Right lobe of liver (tissue), 4 donors: ENCODE measurements at regions not wholly inside any gene's neighbourhood (a gene's known extent, or its start where the extent isn't known, plus 50 kb on each side); places are given as distances from the start of the nearest gene placed in this dataset.

ENCODE experiments used
- CTCF ChIP-seq, 4 donors: fragments of 200-600 bp in 3 of 4; fragments of 450-650 bp in 1 of 4; IDR thresholded peaks; one replicate each; pipeline versions ENCODE4 v1.5.1 to v1.8.0; 2016 to 2022; ENCODE audit warnings: antibody characterized with exemption in 4 of 4, mild to moderate bottlenecking in 2 of 4
- POLR2A ChIP-seq: fragments of 450-650 bp; IDR thresholded peaks from one replicate; pipeline ENCODE4 v1.6.1; 2017; ENCODE audit warnings: antibody characterized with exemption, mild to moderate bottlenecking
- donor health status: DM: no; HTN: no; CAD: no.
- donor health status: DM: no; HTN: no; CAD: no.
- donor health status: DM: no; HTN: yes; CAD: no.

DNA sequence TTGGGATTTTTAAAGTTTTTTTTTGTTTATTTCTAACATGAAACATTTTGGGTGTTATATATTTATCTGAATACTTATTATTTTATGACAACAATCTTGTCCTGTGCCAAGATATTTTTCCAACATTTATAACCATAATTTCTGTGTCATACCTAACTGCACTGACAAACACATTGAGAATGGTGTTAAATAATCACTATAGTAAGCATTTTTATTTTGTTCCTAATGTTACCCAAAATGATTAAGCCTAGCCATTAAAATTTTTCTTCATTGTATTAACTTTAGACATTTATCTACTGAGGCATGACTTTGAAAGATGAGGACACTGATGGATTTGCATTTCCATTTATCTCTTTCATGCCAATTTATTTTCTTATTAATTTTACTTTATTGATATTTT lies 91.6 kb upstream of the STK32A start:
- TF ChIP-seq CTCF (IDR thresholded peaks at IDR 0.05) (no peak), POLR2A (no peak)
